CD8-positive, alpha-beta memory T cell (primary cell): ENCODE measurements at regions not wholly inside any gene's neighbourhood (a gene's known extent, or its start where the extent isn't known, plus 50 kb on each side); places are given as distances from the start of the nearest gene placed in this dataset.

Source experiments
- CTCF ChIA-PET: fragments of 350-600 bp; sonication (Branson Sonifier 250); formaldehyde crosslinking; loops from one replicate; lab custom pipeline; 2021; ENCODE audit warnings: antibody characterized with exemption; lab: Charles Lee
- POLR2A ChIA-PET: fragments of 350-600 bp; sonication (Branson Sonifier 250); formaldehyde crosslinking; loops from one replicate; lab custom pipeline; 2021; ENCODE audit warnings: antibody characterized with exemption; lab: Charles Lee
- DNase-seq, 5 donors: peaks; one replicate each; pipeline versions ENCODE4 v3.0.0 to v3.0.0-alpha.2; 2020 to 2022; ENCODE audit warnings: mixed read lengths in 1 of 5
- H3K27ac ChIP-seq: one replicate; pipeline ENCODE4 v1.7.0; 2013; ENCODE audit warnings: low read depth, mild to moderate bottlenecking, low read length, moderate library complexity
- H3K27me3 ChIP-seq: 2 replicates; pipeline ENCODE4 v1.7.0; 2013; ENCODE audit warnings: low read length, mild to moderate bottlenecking; ENCODE audit not compliant: insufficient read depth, poor library complexity, severe bottlenecking
- H3K36me3 ChIP-seq: 2 replicates; pipeline ENCODE4 v1.7.0; 2013; ENCODE audit warnings: mild to moderate bottlenecking, low read length, moderate library complexity; ENCODE audit not compliant: insufficient read depth
- H3K4me1 ChIP-seq: 2 replicates; pipeline ENCODE4 v1.7.0; 2013; ENCODE audit warnings: mild to moderate bottlenecking, low read length, moderate library complexity; ENCODE audit not compliant: insufficient read depth
- H3K4me3 ChIP-seq: 2 replicates; pipeline ENCODE4 v1.7.0; 2013; ENCODE audit warnings: mild to moderate bottlenecking, low read length
- H3K9me3 ChIP-seq: 2 replicates; pipeline ENCODE4 v1.7.0; 2013; ENCODE audit warnings: mild to moderate bottlenecking, low read length
- H3K27ac Mint-ChIP-seq, 8 donors: one replicate each; pipeline ENCODE4 v1.8.0; 2020 to 2021; ENCODE audit warnings: mixed read lengths in 8 of 8, mild to moderate bottlenecking in 6 of 8, inconsistent platforms in 3 of 8, moderate library complexity in 3 of 8
- H3K27me3 Mint-ChIP-seq, 2 donors: one replicate each; pipeline ENCODE4 v1.8.0; 2020 to 2021; ENCODE audit warnings: mixed read lengths in 2 of 2, mild to moderate bottlenecking in 1 of 2, moderate library complexity in 1 of 2
- H3K36me3 Mint-ChIP-seq, 3 donors: one replicate each; pipeline ENCODE4 v1.8.0; 2020 to 2021; ENCODE audit warnings: mixed read lengths in 3 of 3, inconsistent platforms in 1 of 3, mild to moderate bottlenecking in 1 of 3
- H3K4me1 Mint-ChIP-seq, 3 donors: one replicate each; pipeline ENCODE4 v1.8.0; 2020 to 2021; ENCODE audit warnings: mixed read lengths in 3 of 3, inconsistent platforms in 1 of 3, mild to moderate bottlenecking in 1 of 3
- H3K4me3 Mint-ChIP-seq, 7 donors: one replicate each; pipeline ENCODE4 v1.8.0; 2020 to 2021; ENCODE audit warnings: mixed read lengths in 7 of 7, mild to moderate bottlenecking in 6 of 7, moderate library complexity in 4 of 7, inconsistent platforms in 2 of 7
- H3K9me3 Mint-ChIP-seq, 5 donors: one replicate each; pipeline ENCODE4 v1.8.0; 2020 to 2022; ENCODE audit warnings: mixed read lengths in 5 of 5, mild to moderate bottlenecking in 3 of 5, moderate library complexity in 2 of 5, inconsistent platforms in 1 of 5

DNA sequence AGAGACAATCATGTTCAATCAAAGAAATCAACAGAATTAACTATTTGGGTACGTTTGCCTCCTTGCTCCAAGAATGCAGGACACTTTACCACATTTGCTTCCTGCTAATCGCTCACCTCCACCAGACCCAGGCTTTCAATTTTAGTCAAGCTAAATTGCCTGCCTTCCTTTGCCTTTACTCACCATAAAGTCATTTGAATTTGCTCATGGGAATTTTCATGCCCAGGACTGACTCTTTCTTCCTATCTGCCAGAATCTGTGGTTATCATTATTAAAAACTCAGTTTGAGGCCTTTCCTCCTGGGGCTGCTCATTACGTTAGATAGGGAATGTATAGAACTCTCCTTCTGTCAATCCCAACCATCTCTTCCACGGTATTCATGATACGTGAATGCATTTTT, 1935.3 kb upstream of the WWC1 start:
- Histone ChIP-seq H3K4me1 (no peaks in the 10 kb centered on the region), H3K27ac (no peak overlapping the region), H3K4me3 (no peak overlapping the region), H3K9me3 (no peaks in the 10 kb centered on the region), H3K27me3 (no peaks in the 10 kb centered on the region), H3K36me3 (no peaks in the 10 kb centered on the region)
- ChIA-PET CTCF (no interaction called here), POLR2A (no interaction called here)
- Mint-ChIP-seq H3K36me3 (no peaks in the 10 kb centered on the region), H3K27me3 (no peaks in the 10 kb centered on the region), H3K4me3 (no peak overlapping the region), H3K9me3 (peaks cover 1 to 20% (median 8%) of the 10 kb centered on the region in 5 donors), H3K4me1 (no peaks in the 10 kb centered on the region), H3K27ac (no peak overlapping the region)
- no peak for DNase-seq

DNA sequence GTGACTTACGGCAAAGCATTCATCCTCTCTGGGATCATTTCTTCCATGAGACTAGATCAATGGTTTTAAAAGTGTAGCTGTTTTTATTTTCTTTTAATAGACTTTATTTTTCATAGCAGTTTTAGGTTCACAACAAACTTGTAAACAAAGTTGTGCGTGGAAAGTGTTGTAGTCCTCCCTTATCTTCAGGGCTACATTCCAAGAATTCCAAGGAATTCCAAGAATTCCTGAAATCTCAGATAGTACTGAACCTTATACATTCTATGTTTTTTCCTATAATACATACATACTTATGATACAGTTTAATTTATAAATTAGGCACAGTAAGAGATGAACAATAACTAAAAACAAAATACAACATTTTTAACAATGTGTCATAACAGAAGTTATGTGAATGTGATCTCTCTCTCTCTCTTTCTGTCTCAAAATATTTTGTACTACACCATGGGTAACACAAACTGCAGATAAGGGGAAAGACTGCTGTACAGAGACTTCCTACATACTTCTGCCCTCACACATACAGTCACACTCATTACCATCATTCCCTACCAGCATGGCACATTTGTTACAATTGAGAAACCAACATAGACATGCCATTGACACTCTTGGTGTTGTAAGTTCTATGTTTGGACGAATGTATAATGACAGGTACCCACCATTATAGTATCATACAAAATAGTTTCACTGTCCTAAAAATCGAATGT, 1933.2 kb upstream of the WWC1 start:
- no peaks in the 10 kb centered on the region for H3K27me3 ChIP-seq
- ChIA-PET CTCF (no interaction called here), POLR2A (no interaction called here)
- Mint-ChIP-seq H3K36me3 (no peaks in the 10 kb centered on the region), H3K4me1 (no peaks in the 10 kb centered on the region), H3K27me3 (no peaks in the 10 kb centered on the region), H3K9me3 (peaks cover 2 to 25% (median 11%) of the 10 kb centered on the region in 5 donors), H3K4me3 (no peak overlapping the region), H3K27ac (no peak overlapping the region)
- H3K4me1 ChIP-seq = no peaks in the 10 kb centered on the region
- H3K27ac ChIP-seq = no peak overlapping the region
- H3K36me3 ChIP-seq = no peaks in the 10 kb centered on the region
- no peak overlapping the region for H3K4me3 ChIP-seq
- H3K9me3 ChIP-seq = no peaks in the 10 kb centered on the region
- DNase-seq = no peak

DNA sequence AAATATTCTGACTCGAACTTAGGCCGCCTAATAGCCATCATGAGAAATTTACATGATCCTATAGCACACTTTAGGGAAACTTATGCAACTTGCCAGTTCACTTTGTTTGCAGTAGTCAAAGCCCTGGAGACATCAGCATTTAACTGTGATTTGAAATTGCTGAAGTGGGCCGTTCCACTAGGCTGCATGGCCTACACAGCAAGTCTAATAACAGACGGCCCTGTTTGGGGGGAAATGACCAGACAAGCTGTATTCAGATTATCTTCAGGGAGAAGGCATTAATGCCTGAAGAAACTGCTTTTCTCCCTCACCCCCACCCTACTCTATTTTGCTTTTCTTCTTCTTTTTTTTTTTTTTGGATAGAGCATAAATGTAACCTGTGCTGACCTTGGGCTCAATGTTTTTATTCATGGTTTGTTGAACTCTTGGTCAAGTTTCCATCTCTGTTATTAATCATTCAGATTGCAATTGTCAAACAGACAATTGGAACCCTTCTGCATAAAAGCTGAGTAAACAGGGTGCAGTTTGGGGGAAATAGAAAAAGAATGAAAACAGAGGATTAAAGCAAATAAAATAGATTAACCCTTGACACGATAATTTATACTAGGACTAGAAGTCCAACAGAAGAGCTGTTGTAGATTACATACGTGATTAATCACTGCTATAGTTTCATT, 1928.2 kb upstream of the WWC1 start:
- H3K4me1 ChIP-seq = no peaks in the 10 kb centered on the region
- peak overlapping the region in 1 of 8 donors; percentile 17 for H3K27ac Mint-ChIP-seq
- H3K36me3 ChIP-seq = no peaks in the 10 kb centered on the region
- CTCF ChIA-PET = no interaction called here
- H3K4me1 Mint-ChIP-seq = no peaks in the 10 kb centered on the region
- no peaks in the 10 kb centered on the region for H3K27me3 Mint-ChIP-seq
- no peaks in the 10 kb centered on the region for H3K36me3 Mint-ChIP-seq
- no peak overlapping the region for H3K4me3 Mint-ChIP-seq
- DNase-seq = no peak
- no peaks in the 10 kb centered on the region for H3K9me3 ChIP-seq
- H3K4me3 ChIP-seq = no peak overlapping the region
- H3K27me3 ChIP-seq = no peaks in the 10 kb centered on the region
- no peak overlapping the region for H3K27ac ChIP-seq
- POLR2A ChIA-PET = no interaction called here
- H3K9me3 Mint-ChIP-seq = peaks cover 3 to 15% (median 9%) of the 10 kb centered on the region in 5 donors

DNA sequence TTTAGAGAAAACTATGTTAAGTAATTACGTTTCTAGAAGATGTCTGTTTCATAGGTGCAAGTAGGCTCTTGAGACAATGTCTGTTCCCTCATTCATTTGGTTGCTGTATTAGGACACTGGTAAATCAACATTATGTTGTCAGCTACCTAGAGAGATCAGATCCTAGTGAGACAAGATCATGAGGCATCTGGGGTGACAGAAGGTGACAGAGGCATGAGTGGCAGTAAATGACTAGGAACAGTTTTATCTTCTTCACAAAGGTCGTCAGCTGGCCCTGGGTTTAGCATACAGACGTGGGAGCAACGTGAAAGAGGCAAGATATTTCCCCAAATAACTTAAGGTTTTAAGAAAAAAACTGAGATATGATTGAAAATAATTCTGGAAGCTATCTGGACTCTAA, 1926.3 kb upstream of the WWC1 start:
- no peak for DNase-seq
- peaks cover 3 to 17% (median 6%) of the 10 kb centered on the region in 5 donors for H3K9me3 Mint-ChIP-seq
- no peak overlapping the region for H3K4me3 ChIP-seq
- no peaks in the 10 kb centered on the region for H3K27me3 Mint-ChIP-seq
- ChIA-PET CTCF (no interaction called here), POLR2A (no interaction called here)
- H3K36me3 ChIP-seq = no peaks in the 10 kb centered on the region
- no peaks in the 10 kb centered on the region for H3K4me1 Mint-ChIP-seq
- no peaks in the 10 kb centered on the region for H3K27me3 ChIP-seq
- no peak overlapping the region for H3K27ac ChIP-seq
- H3K36me3 Mint-ChIP-seq = no peaks in the 10 kb centered on the region
- H3K4me1 ChIP-seq = no peaks in the 10 kb centered on the region
- H3K9me3 ChIP-seq = no peaks in the 10 kb centered on the region
- no peak overlapping the region for H3K4me3 Mint-ChIP-seq
- H3K27ac Mint-ChIP-seq = no peak overlapping the region

DNA sequence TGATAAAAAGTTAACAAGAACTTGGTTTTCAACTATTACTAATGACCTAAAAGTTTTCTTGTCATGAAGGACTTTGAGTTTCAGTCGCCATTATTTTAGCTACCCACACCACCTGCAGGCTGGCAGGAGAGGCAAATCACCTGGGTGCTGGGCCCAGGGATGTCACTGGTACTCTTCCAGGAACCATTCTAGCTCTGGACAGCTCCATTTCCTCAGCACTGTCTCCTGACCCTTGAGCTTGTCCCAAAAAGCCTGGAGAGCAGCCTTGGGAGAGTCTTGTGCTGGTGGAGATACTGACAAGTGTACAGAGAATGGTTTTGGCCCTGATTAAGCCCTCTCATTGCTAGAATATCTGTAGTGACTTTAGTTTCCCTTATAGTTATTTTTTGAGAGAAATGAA, 1924.1 kb upstream of the WWC1 start:
- Mint-ChIP-seq H3K27ac (no peak overlapping the region), H3K4me3 (no peak overlapping the region), H3K36me3 (no peaks in the 10 kb centered on the region), H3K4me1 (peaks cover 0 to 5% (median 2%) of the 10 kb centered on the region in 3 donors), H3K9me3 (peaks cover 0 to 8% (median 3%) of the 10 kb centered on the region in 5 donors), H3K27me3 (no peaks in the 10 kb centered on the region)
- no peak for DNase-seq
- Histone ChIP-seq H3K4me1 (no peaks in the 10 kb centered on the region), H3K9me3 (no peaks in the 10 kb centered on the region), H3K36me3 (no peaks in the 10 kb centered on the region), H3K4me3 (no peak overlapping the region), H3K27me3 (no peaks in the 10 kb centered on the region), H3K27ac (no peak overlapping the region)
- POLR2A ChIA-PET = no interaction called here
- CTCF ChIA-PET = no interaction called here

DNA sequence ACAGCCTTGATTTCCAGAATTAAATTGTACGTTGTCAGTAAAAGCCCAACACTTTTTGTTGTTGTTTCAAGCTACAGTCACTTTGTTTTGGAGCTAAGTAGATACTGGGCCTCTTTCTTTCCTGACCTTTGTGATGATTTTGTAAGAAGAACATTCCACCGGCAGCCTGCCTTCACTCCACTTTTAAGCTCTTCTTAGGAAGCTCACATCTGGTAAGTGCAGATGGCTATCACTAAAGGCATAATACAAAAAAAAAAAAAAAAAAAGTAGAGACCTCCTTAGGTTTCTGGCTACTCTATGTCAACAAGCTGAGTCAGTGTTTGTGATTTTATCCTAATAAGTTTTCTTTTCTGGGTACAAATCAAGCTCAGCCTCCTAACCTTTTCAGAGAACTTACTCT, 1922.1 kb upstream of the WWC1 start:
- Mint-ChIP-seq H3K27me3 (no peaks in the 10 kb centered on the region), H3K36me3 (no peaks in the 10 kb centered on the region), H3K27ac (no peak overlapping the region), H3K4me1 (peaks cover 0 to 5% (median 2%) of the 10 kb centered on the region in 3 donors), H3K4me3 (no peak overlapping the region), H3K9me3 (peaks cover 0 to 9% (median 3%) of the 10 kb centered on the region in 5 donors)
- no peak for DNase-seq
- Histone ChIP-seq H3K27me3 (no peaks in the 10 kb centered on the region), H3K4me3 (no peak overlapping the region), H3K27ac (no peak overlapping the region), H3K36me3 (no peaks in the 10 kb centered on the region), H3K4me1 (no peaks in the 10 kb centered on the region), H3K9me3 (no peaks in the 10 kb centered on the region)
- ChIA-PET CTCF (no interaction called here), POLR2A (no interaction called here)

DNA sequence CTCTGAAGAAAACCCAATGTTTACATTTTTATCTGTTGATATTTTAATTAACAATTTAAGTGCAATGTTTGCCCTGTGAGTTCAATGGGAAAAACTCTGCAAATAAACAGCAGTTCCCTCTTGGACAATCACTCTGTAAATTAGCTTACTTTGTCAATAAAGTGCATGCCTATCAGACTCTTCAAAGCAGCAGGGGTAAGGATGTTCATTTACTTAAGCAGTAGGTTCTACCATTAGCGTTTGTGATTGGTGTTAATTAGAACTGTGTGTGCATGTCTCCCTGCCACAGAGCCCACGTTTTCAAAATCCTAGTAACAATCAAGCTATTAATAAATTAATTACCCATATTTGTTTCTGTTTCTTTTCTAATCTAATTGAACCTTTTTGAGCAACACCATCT, 1921.6 kb upstream of the WWC1 start:
- H3K4me3 ChIP-seq = no peak overlapping the region
- no peak overlapping the region for H3K27ac ChIP-seq
- Mint-ChIP-seq H3K27me3 (no peaks in the 10 kb centered on the region), H3K9me3 (peaks cover 0 to 9% (median 3%) of the 10 kb centered on the region in 5 donors), H3K27ac (no peak overlapping the region), H3K36me3 (no peaks in the 10 kb centered on the region), H3K4me1 (peaks cover 0 to 5% (median 2%) of the 10 kb centered on the region in 3 donors), H3K4me3 (no peak overlapping the region)
- no peaks in the 10 kb centered on the region for H3K27me3 ChIP-seq
- H3K36me3 ChIP-seq = no peaks in the 10 kb centered on the region
- ChIA-PET POLR2A (no interaction called here), CTCF (no interaction called here)
- no peaks in the 10 kb centered on the region for H3K9me3 ChIP-seq
- DNase-seq = no peak
- no peaks in the 10 kb centered on the region for H3K4me1 ChIP-seq

DNA sequence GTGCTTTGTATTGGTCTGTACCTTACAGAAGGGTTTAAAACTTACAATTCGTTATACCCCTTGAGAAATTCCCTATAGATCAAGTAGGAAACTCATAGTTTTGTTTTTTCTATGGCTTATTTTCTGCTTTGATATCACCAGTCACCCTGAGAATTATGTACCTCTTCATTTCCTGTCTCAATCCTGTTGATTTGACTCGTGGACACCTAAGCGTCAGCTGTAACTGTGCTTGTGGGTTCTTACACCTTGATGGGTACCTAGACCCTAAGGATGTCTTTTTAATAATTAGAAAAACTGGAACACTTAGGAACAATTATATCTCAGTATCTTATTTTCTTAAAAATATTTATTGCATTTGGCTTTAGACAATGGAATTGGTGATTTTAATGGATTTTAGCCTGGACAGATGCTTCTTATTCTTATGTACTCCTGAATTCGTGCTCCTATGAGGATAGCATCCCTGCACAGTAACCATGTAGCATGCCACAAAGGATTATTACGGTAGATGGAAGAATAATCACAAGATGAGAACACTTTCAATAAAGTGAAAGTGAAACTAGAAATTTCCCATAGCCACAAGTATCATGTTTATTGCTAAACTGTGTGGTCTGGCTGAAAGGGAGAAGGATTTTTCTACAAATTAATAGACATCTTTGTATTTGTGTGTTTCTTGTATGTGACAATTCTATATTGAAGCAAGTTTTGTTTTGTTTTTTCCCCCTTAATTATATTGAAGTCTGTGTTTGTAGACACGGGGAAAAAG, 1920.3 kb upstream of the WWC1 start:
- H3K36me3 Mint-ChIP-seq = no peaks in the 10 kb centered on the region
- peaks cover 0 to 5% (median 2%) of the 10 kb centered on the region in 3 donors for H3K4me1 Mint-ChIP-seq
- H3K4me3 Mint-ChIP-seq = peak overlapping the region in 5 of 7 donors; percentile 7 to 52 (median 24)
- POLR2A ChIA-PET = no interaction called here
- peak overlapping the region; percentile 11 for H3K4me3 ChIP-seq
- H3K9me3 ChIP-seq = no peaks in the 10 kb centered on the region
- CTCF ChIA-PET = interaction anchor here (0.6 kb wide), 1 partner anchor 1639 kb away, joined by 3 read pairs; no protein-coding TSS in a partner anchor
- no peaks in the 10 kb centered on the region for H3K4me1 ChIP-seq
- no peak for DNase-seq
- H3K9me3 Mint-ChIP-seq = peaks cover 0 to 9% (median 3%) of the 10 kb centered on the region in 5 donors
- peak overlapping the region in 1 of 8 donors; percentile 79 for H3K27ac Mint-ChIP-seq
- H3K27me3 ChIP-seq = no peaks in the 10 kb centered on the region
- no peaks in the 10 kb centered on the region for H3K36me3 ChIP-seq
- H3K27me3 Mint-ChIP-seq = no peaks in the 10 kb centered on the region
- no peak overlapping the region for H3K27ac ChIP-seq
